DMS79 treated with DMSO at 0.1 percent for 48 hours (cell line): ENCODE measurements at regions not wholly inside any gene's neighbourhood (a gene's known extent, or its start where the extent isn't known, plus 50 kb on each side); places are given as distances from the start of the nearest gene placed in this dataset.

Experiments
- DNase-seq: peaks from one replicate; lab custom pipeline; 2025; lab: John Stamatoyannopoulos, UW

GRCh38 chr5:135120951-135121350 lies 86.9 kb upstream of the PITX1 start:
- no peak for DNase-seq

DNA sequence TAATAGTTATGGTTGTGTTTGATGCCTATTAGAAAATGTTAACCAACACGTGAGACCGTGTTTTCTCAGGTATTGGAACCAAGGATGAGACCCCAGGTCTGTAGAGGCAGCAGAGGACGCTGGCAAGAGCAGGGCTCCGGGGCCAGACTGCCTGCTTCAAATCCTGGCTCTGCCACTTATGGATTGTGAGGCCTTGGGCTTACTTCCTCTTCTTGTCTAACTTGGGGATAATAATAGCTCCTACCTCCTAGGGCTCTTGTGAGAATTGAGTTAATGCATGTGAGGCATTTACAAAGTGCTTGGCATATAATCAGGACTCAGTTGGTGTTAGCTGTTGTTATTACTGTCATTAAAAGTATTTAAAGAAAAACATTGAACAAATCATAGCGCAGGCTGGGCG lies 85.5 kb upstream of the PITX1 start:
- DNase-seq, result no peak

DNA sequence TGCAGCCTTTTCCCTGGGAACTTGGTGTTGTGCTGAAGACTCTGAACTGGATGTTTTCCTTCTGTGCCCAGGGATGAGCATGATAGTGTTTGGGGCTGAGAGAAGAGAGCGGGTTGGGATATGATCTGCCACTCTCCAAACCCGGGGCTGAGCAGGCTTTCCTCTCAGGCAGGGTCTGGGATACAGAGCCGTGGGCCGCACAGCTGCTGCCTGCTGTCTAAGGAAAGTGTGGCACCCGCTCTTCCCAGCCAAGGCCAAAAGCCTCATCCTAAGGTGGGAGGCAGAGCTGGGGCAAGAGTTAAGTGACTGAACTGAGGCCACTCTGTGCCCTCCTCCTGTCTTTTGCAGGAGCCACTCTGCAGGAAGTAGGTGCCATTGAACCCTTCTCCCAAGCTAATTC lies 83.6 kb upstream of the PITX1 start:
- no peak for DNase-seq

DNA sequence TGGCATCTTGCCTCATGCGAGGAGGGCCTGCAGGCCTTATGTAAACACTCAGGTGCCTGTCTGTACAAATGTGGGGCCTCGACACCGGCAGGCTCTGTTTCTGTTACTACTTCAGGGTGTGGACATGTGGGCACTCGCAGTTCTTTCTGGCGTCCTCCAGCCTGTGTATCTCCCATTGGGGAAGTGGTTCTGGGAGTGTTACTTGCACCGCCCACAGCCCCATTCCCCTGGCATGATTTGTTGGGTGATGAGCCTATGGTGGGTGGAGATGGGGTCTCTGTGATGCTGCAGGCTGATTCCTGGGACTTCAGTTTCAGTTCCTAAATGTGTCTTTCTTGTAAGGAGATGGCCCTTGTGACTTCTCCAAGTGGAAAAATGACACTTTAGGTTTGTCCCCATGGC lies 82.1 kb upstream of the PITX1 start:
- DNase-seq, result no peak

- no peak for DNase-seq
Observed at GRCh38 chr5:135115591-135115990, 81.6 kb upstream of the PITX1 start.

GRCh38 chr5:135114759-135115158 lies 80.7 kb upstream of the PITX1 start:
- no peak for DNase-seq

- DNase-seq, result no peak
Observed at GRCh38 chr5:135112008-135112725, 78.1 kb upstream of the PITX1 start.

- no peak for DNase-seq
Observed at GRCh38 chr5:135110785-135111596, 77.0 kb upstream of the PITX1 start.

GRCh38 chr5:135108992-135109391 lies 75.0 kb upstream of the PITX1 start:
- DNase-seq, result no peak

DNA sequence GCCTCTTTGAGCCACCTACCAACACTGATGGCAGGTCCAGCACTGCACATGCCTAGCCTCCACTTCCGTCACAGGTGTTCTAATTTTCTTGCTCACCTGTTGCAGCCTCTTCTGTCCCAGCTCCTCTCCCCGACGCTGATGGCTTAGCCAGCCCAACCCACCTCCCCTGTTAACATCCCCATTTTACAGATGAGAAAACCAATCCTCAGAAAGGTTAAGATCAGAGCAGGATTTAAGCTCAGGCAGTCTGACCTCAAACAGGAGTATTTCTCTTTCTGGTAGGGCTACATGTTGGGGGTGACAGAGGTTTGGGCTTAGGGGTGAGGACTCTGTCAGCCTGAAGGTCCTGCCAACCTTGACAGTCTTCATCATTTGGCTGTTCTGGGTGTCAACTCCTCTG lies 74.5 kb upstream of the PITX1 start:
- DNase-seq, result no peak

DNA sequence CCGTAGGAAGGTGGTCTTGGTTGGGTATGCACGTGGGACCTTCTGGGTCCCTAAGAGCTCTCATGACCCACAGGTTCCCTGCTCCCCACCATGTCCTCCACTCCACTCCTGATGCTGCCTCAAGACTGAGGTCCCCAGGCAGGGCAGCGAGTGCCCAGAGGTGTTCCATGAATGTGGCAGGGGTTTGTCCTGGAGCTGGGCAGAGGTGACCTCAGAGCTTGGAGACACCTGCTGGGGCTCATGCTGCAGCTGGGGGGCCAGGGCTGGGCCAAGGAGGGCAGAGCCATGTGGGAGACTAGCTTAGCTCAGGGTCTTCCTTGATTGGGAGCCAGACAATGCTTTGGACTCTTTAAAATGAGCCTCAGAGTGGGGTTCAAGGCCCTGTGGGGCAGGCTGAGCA lies 74.0 kb upstream of the PITX1 start:
- DNase-seq, result no peak

- DNase-seq, result peak; percentile 2
Observed at GRCh38 chr5:135106610-135107471, 72.8 kb upstream of the PITX1 start.

DNA sequence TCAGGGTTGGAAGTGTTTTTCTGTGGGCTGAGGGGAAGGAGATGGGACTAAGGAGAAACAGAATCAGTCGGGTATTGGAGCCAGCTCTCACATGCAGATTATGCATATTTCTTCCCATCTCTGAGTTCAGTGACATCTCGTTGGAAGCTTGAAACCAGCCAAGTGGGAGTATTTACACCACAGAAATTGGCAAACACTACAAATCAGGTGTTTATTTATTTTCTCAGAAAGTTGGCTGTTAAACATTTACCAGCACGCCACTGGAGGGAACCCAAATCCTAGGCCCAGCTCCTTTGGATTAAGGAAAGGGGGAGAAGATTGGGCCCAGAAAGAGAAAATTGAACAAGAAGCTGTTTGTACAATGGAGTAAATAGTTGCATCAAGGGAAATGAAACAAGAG lies 72.1 kb upstream of the PITX1 start:
- DNase-seq, result no peak

DNA sequence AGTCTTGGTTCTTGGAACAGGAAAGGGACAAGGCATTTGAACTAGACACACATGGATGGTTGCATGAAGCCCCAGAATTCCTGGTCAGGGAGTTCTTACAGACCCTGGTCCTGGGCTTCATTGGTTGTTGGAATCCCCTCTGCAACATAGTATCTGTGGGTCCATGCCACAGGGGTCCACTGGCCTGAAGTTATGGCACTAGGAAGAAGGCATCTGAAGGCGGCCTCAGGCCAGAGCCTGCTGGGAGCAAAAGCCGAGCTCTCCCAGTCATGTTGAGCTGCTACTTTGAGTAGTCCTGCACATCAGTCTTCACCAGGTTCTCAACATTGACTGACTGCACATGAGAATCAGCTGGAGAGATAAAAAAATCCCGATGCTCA lies 71.1 kb upstream of the PITX1 start:
- DNase-seq, result no peak

DNA sequence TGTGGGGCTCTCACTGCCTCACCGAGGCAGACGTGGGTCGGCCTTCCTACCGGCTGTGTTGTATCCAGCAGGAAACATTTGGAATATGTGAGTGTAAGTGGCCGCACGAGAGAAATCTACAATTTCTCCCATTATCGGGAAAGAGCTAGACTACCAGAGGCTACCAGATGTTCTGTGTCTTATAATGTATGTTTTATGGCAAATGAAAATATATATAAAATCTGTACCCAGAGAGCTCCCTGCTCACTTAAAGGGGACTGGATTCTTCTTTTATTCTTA lies 69.5 kb upstream of the PITX1 start:
- no peak for DNase-seq

GRCh38 chr5:135102716-135103574 lies 68.9 kb upstream of the PITX1 start:
- DNase-seq, result no peak

DNA sequence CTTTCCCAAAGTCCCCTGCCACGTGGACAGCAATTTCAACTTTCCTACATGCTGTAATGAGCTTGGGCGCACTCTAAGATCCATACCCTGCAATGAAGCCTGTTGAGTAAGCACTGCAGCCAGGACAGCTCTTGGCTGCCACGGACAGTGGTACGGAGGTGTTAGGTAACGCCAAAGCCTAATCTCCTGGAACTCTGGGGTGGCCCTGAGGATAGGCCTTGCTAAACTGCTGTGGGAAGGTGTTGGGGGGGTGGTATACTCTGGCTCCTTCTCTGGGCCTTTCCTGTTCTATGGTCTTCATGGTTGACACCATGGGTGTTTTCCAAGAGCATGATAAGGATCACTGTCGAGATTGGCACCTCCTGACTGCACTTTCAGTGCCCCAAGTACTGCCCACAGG lies 66.4 kb upstream of the PITX1 start:
- no peak for DNase-seq

DNA sequence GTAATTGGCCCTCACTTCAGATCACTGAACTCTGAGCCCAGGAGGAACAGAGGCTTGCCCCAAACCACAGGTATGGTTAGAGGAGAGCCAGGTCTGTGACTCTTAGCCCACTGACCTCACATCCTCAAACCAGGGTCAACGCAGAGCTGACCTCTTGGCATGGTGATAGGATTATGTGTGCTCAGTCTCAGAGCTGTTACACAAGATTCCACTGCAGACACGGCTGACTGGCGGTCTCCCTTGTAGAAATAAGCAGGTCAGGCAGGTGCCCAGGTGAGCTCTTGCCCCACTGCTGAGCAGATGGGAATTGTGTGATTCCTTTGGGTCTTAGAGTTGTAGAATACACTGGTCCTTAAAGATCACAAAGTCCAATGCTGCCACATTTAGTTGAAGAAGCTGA lies 66.0 kb upstream of the PITX1 start:
- DNase-seq, result no peak

GRCh38 chr5:135097390-135097789 lies 63.4 kb upstream of the PITX1 start:
- DNase-seq, result no peak

DNA sequence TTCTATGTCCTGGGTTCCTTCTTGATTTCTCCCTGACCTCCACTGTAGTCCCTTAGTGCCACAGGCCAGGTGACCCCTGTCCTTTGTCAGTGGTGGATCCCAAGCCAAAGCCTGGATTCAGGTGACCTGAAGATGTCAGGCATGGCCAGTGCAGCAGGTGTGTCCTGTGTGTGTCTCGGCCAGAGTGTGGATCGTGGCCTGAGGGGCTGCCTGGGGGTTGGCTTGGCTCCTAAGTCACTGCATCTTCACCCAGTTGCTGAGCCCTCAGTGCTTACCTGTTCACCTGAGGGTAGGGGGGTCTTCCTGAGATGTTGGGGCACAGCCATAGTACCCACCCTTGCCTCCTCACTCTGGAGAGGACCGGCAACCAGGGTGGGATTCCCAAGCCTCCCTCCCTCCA lies 61.8 kb upstream of the PITX1 start:
- no peak for DNase-seq

- DNase-seq, result no peak
Observed at GRCh38 chr5:135095052-135095715, 61.2 kb upstream of the PITX1 start.
